ENCODE measurements at regions not wholly inside any gene's neighbourhood (a gene's known extent, or its start where the extent isn't known, plus 50 kb on each side); places are given as distances from the start of the nearest gene placed in this dataset.
"Not testable (repeated sequence)": the region's sequence is repeated elsewhere in the genome, so short reads cannot be mapped to it uniquely, and the experiment has no call there.

DNA sequence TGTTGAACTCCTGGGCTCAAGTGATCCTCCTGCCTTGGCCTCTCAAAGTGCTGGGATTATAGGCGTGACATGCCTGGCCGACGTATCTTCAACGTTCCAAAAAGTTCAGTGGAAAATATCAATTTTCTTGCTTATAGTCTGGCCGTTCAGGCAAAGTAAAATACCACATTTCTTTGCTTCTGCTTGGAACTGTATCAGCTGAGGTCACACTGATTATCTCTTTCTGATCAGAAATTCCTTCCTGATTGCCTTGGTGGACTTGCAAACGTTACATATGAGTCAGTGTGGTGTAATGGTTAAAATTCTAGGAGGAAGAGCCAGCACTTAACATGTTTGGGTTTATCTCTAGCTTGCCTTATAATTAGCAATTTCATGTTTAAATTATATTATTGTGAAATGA lies 189.5 kb upstream of the VKORC1L1 start:
- H3K27ac Mint-ChIP-seq; H3K9me3 Mint-ChIP-seq; H3K4me1 Mint-ChIP-seq; H3K4me3 Mint-ChIP-seq; H3K27me3 Mint-ChIP-seq; POLR2A ChIA-PET; H3K36me3 Mint-ChIP-seq; ATAC-seq (ENCODE audit: low read depth); DNase-seq: not testable (repeated sequence)

DNA sequence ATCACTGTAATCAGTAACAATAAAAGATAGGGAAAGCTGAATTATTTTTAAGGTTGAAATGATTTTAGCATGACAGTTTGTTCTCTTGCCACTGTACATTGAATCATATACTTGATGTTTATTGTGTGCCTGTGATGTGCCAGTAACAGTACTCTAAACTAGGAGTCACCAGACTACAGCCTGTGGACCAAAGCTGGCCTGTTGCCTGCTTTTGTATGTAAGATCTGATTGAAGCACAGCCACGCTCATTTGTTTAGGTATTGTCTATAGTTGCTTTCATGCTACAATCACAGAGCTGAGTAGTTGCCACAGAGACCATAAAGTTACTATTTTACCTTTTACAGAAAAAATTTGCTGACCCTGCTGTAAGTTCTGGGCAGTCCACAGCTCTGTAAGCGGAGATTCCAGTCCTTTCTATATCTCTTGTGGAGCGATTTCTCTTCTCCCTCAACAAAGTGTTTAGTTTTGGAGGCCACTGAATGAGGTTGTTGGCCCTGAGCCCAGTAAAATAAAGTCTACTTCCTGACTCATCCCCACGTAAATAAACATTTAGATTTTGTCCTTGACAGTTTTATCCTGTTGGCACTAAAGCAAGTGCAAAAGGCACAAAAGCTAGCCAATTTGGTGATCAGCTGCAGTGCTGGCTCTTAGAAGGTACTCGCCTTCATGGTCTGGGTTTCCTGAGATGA lies 173.7 kb upstream of the VKORC1L1 start:
- H3K9me3 Mint-ChIP-seq; H3K27ac Mint-ChIP-seq; POLR2A ChIA-PET; ATAC-seq (ENCODE audit: low read depth); DNase-seq; H3K36me3 Mint-ChIP-seq; H3K27me3 Mint-ChIP-seq; H3K4me1 Mint-ChIP-seq; H3K4me3 Mint-ChIP-seq: not testable (repeated sequence)

DNA sequence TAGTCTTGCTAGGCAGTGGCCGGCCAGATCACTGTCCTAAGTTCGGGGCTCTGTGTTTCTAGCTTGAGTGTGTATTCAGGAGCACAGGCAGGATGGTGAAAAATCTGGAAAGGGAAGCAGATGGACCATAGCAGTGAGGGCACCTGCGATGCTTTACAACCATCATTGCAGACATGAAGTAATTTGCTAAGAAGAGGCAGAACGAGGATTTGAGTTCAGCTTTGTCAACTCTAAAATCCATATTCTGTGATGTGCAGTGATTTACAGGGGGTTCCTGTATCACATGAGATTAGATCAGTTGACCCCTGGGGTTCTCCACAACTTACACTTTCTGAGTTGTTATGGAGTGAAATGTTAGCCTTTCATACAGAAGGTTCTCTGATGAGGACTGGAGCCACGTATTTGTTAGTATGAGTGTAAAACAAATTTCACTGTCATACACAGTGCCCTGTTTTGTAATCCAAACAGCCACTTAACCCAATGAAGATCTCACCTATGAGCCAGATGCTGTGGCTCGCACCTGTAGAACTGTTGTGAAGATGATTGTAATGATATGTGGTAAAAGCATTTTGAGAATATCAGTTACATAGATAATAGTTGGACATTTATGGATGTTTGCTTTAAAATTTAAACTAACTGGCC lies 173.0 kb upstream of the VKORC1L1 start:
- H3K27me3 Mint-ChIP-seq; H3K4me3 Mint-ChIP-seq; POLR2A ChIA-PET; H3K27ac Mint-ChIP-seq; H3K9me3 Mint-ChIP-seq; DNase-seq; ATAC-seq (ENCODE audit: low read depth); H3K36me3 Mint-ChIP-seq; H3K4me1 Mint-ChIP-seq: not testable (repeated sequence)

DNA sequence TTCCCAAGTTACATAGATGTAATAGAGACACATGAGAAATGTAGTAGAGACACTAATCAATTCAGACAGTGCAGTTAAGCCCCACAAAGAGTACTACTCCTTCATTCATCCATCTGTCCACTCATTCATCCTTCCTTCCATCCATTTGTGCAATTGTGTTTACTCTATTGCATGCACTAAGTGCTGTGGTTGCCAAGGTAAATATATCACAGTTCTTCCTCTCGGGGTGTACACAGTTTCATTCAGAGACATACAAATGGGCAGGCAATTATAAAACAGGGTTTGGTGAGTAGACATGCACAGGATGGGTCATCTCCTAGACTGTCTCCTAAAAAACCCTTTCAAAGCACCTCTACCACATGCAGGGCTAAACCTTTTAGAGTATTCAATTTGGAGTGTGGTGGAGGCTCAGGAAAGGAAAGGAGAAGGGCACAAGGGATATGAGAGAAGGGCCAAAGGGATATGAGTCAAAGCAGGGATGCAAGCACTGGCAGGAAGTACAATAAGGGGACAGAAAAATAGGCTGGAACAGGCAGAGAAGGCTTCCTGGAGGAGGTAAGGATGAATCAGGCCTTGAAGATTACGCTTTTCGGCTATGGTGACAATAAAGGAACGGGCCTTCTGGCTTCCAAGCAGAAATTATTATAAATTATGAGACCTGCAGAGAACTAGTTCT lies 153.6 kb upstream of the VKORC1L1 start:
- H3K4me3 Mint-ChIP-seq; H3K9me3 Mint-ChIP-seq; H3K27ac Mint-ChIP-seq; DNase-seq; H3K4me1 Mint-ChIP-seq; H3K36me3 Mint-ChIP-seq; POLR2A ChIA-PET; H3K27me3 Mint-ChIP-seq; ATAC-seq (ENCODE audit: low read depth): not testable (repeated sequence)

DNA sequence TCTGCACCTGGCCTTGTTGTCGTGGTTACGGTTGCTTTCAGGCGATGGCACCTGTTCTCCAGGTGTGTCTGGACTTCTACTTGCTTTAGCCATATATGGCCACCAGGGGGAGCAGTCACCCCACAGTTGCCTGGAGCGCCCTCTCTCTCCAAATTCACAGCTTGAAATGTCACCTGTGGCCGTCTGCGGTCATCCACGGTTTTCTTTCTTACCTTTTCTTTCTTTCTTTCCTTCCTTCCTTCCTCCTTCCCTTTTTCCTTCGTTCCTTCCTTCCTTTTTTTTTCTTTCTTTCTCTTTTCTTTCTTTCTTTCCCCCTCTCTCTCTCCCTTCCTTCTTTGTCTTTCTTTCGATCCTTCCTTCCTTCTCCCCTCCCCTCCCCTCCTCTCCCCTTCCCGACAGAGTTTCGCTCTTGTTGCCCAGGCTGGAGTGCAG lies 150.5 kb upstream of the VKORC1L1 start:
- POLR2A ChIA-PET: interaction anchor here (0.7 kb wide), 1 partner anchor 1340 kb away, joined by 3 read pairs; no protein-coding TSS in a partner anchor
- H3K27me3 Mint-ChIP-seq: no peaks in the 10 kb centered on the region
- peaks cover 5% of the 10 kb centered on the region for H3K4me1 Mint-ChIP-seq
- H3K4me3 Mint-ChIP-seq: peak overlapping the region; percentile 37
- ATAC-seq (ENCODE audit: low read depth): peak; percentile 39
- peak; percentile 56 for DNase-seq
- H3K9me3 Mint-ChIP-seq: no peaks in the 10 kb centered on the region
- peaks cover 4% of the 10 kb centered on the region for H3K36me3 Mint-ChIP-seq
- no peak overlapping the region for H3K27ac Mint-ChIP-seq

DNA sequence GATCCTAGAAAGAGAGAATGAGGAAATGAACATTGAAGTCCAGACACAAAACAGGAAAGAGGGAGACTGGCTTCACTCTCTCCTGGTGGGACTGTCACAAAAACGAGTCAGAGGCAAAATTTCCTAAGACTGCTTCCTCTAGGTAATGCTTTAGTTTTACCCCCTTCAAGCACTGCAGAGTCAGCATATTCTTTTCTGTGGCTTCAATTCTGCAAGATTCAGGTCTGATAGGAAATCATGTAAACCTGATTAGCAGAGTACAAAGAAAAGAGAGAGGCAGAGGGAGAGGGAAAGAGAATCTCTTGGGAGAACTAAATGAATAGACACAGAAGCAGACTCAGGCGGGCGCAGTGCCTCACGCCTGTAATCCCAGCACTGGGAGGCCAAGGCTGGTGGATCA lies 145.7 kb upstream of the VKORC1L1 start:
- not testable (repeated sequence) for H3K27ac Mint-ChIP-seq

DNA sequence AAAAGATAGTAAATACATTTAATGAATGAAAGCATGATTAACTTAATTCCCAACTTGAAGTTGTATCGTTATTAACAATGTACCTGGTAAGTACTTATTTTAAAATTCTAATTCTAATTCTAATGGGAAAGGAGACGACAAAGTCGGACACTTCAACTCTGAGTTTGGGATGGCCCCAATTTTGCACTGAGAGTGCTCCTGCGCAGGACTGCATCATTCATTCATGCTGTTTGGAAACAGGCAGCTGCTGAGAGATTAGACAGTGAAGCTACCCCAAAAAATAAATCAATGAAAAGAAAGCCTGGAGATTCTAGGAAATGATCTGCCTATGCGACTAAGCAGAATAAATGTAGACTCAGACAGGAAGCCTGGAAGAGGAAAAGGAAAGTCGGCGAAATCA lies 141.7 kb upstream of the VKORC1L1 start:
- Mint-ChIP-seq H3K4me1 (peaks cover 6% of the 10 kb centered on the region), H3K36me3 (peaks cover 2% of the 10 kb centered on the region), H3K27me3 (no peaks in the 10 kb centered on the region), H3K4me3 (peak overlapping the region; percentile 60), H3K9me3 (no peaks in the 10 kb centered on the region), H3K27ac (no peak overlapping the region)
- POLR2A ChIA-PET: no interaction called here
- no peak for DNase-seq
- no peak for ATAC-seq (ENCODE audit: low read depth)

More for the DNA sequence above, 145.7 kb upstream of the VKORC1L1 start:
- H3K27me3 Mint-ChIP-seq; DNase-seq; H3K36me3 Mint-ChIP-seq; POLR2A ChIA-PET; ATAC-seq (ENCODE audit: low read depth); H3K4me3 Mint-ChIP-seq; H3K9me3 Mint-ChIP-seq: not testable (repeated sequence)
- peaks cover 10% of the 10 kb centered on the region for H3K4me1 Mint-ChIP-seq

DNA sequence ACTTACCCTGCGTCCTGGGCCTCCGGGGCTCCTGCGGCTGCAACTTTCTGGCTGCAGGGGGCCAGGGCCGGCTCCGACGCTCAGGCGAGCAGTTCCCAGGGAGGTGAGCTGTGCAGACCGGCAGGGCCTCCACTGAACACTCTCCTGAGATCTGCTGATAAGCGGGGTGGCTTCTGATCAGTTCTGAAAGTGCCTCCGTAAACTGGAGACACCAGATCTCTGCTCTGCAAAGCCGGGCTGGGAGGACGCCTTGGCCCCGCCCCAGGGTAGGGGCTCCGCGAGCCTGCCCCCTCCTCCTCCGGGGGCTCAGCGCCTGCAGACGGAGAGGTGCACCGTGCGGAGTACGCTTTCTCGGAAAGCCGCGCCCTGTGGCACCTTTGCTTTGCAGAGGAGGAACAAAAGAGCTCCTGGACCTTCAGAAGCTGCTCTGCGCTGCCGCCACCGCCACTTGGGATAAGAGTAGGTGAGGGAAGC lies 141.3 kb upstream of the VKORC1L1 start:
- H3K27ac Mint-ChIP-seq: no peak overlapping the region
- H3K9me3 Mint-ChIP-seq: no peaks in the 10 kb centered on the region
- ATAC-seq (ENCODE audit: low read depth): peak; percentile 87
- peak; percentile 44 for DNase-seq
- no peaks in the 10 kb centered on the region for H3K27me3 Mint-ChIP-seq
- peaks cover 6% of the 10 kb centered on the region for H3K4me1 Mint-ChIP-seq
- POLR2A ChIA-PET: interaction anchor here (0.7 kb wide), 1 partner anchor 251 kb away, joined by 3 read pairs; no protein-coding TSS in a partner anchor
- peak overlapping the region; percentile 60 for H3K4me3 Mint-ChIP-seq
- peaks cover 2% of the 10 kb centered on the region for H3K36me3 Mint-ChIP-seq

DNA sequence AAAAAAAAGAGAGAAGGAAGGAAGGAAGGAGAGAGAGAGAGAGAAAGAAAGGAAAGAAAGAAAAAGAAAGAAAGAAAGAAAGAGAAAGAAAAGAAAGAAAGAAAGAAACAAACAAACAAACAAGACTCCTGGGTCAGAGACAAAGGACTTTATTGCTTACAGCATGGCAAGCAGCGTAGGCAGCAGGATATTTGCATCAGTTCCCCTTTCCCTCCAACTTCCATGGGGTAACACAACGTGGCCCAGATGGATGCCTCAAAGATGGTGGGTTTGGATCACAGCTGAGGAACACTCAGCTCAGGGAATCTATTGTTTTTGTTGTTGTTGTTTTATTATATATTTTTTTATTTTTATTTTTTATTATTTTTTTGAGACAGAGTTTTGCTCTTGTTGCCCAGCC lies 128.5 kb upstream of the VKORC1L1 start:
- POLR2A ChIA-PET: no interaction called here
- Mint-ChIP-seq H3K4me1 (peaks cover 5% of the 10 kb centered on the region), H3K9me3 (no peaks in the 10 kb centered on the region), H3K27ac (no peak overlapping the region), H3K27me3 (no peaks in the 10 kb centered on the region), H3K36me3 (peaks cover 10% of the 10 kb centered on the region), H3K4me3 (no peak overlapping the region)
- no peak for DNase-seq
- no peak for ATAC-seq (ENCODE audit: low read depth)

DNA sequence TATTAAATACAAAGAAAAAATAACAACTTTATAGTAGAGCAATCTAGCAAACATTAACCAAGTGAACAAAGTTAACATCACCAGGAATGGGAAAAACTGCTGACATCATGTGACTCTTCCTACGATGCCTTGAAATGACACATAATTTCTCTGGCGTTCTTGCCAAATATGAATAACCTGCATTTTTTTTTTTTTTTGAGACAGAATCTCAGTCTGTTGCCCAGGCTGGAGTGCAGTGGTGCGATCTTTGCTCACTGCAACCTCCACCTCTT lies 126.5 kb upstream of the VKORC1L1 start:
- Mint-ChIP-seq H3K36me3 (peaks cover 1% of the 10 kb centered on the region), H3K4me1 (peaks cover 5% of the 10 kb centered on the region), H3K27me3 (no peaks in the 10 kb centered on the region), H3K27ac (no peak overlapping the region), H3K4me3 (no peak overlapping the region), H3K9me3 (no peaks in the 10 kb centered on the region)
- POLR2A ChIA-PET: no interaction called here
- DNase-seq (no peak), ATAC-seq (ENCODE audit: low read depth) (no peak)

DNA sequence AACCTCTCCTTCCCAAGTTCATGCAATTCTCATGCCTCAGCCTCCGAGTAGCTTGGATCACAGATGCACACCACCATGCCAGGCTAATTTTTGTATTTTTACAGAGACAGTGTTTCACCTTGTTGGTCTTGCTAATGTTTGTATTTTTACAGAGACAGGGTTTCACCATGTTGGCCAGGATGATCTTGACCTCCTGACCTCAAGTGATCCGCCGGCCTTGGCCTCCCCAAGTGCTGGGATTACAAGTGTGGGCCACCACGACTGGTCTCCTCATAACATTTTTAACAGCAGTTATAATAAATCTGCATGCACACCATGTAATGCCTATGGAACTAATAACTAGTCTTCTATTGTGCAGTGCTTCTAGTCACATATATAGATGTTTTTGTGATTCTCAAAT lies 123.8 kb upstream of the VKORC1L1 start:
- H3K36me3 Mint-ChIP-seq: no peaks in the 10 kb centered on the region
- H3K9me3 Mint-ChIP-seq: no peaks in the 10 kb centered on the region
- ATAC-seq (ENCODE audit: low read depth) (no peak), DNase-seq (no peak)
- no peak overlapping the region for H3K4me3 Mint-ChIP-seq
- H3K27ac Mint-ChIP-seq: no peak overlapping the region
- no peaks in the 10 kb centered on the region for H3K27me3 Mint-ChIP-seq
- POLR2A ChIA-PET: no interaction called here
- peaks cover 9% of the 10 kb centered on the region for H3K4me1 Mint-ChIP-seq

DNA sequence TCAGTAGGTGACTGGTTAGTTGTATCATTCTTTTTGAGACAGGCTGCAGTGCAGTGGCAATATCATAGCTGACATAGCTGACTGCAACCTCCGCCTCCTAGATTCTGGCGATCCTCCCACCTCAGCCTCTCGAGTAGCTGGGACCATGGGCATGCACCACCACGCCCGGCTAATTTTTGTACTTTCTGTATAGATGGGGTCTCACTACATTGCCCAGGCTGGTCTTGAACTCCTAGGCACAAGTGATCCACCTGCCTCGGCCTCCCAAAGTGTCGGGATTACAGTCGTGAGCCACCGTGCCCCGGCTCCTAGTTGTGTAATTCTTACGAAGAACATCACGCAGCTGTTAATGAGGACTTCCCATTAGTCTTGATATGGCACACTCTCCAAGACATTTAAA lies 123.4 kb upstream of the VKORC1L1 start:
- ATAC-seq (ENCODE audit: low read depth) (no peak), DNase-seq (no peak)
- Mint-ChIP-seq H3K27me3 (no peaks in the 10 kb centered on the region), H3K27ac (no peak overlapping the region), H3K4me1 (peaks cover 9% of the 10 kb centered on the region), H3K36me3 (no peaks in the 10 kb centered on the region), H3K4me3 (peak overlapping the region; percentile 94), H3K9me3 (no peaks in the 10 kb centered on the region)
- POLR2A ChIA-PET: interaction anchor here (1.5 kb wide), 1 partner anchor 232 kb away, joined by 12 read pairs; no protein-coding TSS in a partner anchor

DNA sequence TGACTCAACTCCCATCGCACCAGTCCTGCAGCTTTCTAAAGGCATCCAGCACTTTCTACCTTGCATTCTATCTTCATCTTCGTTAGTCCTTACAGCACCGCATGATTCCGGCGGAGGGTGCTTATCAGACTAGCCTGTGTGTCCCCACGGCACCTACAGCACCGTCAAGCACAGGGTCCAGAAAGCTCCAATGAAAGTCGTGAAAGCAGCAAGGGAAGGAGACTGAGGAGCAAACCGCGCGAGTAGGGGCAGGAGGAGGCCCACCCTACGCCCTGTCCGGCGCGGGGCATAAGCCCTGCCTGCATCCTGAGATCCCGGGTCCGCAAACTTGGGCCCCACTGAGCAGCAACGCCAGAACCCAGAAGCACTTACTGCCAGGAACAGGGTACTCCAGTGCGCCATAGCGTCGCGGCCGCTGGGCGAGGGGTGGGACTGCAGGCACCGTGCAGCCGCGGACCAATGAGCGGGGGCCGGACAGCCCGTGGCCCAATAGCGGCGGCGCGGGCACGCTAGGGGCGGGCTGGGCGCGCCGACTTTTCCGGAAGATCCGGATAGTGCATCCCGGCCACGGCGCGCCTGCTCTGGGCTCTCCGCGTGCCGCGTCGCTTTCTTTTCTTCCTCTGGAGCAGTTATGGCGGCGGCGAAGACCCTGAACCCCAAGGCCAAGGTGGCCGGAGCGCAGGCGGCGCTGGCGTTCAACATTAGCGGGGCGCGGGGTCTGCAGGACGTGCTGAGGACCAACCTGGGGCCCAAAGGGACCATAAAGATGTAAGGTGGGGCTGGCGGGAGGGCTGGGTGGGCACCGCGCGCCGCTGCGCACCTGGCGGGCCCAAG lies 122.1 kb upstream of the VKORC1L1 start:
- no peaks in the 10 kb centered on the region for H3K9me3 Mint-ChIP-seq
- ATAC-seq (ENCODE audit: low read depth): peak; percentile 99
- H3K4me1 Mint-ChIP-seq: peaks cover 9% of the 10 kb centered on the region
- H3K27me3 Mint-ChIP-seq: no peaks in the 10 kb centered on the region
- POLR2A ChIA-PET: interaction anchor here (0.5 to 2.1 kb wide), 6 partner anchors 230 to 1233 kb away, joined by 3 to 12 read pairs (median 4); partner anchors contain the start of gene ZNF92
- peak overlapping the region; percentile 94 for H3K4me3 Mint-ChIP-seq
- no peaks in the 10 kb centered on the region for H3K36me3 Mint-ChIP-seq
- H3K27ac Mint-ChIP-seq: peak overlapping the region; percentile 91
- DNase-seq: peak; percentile 92

All from activated naive CD8-positive, alpha-beta T cell treated with anti-CD3 and anti-CD28 coated beads, Interleukin-2, amount 10 ng/mL, durations not matched to agents 7 days and 5 days (primary cell).